ENCODE measurements at regions not wholly inside any gene's neighbourhood (a gene's known extent, or its start where the extent isn't known, plus 50 kb on each side); places are given as distances from the start of the nearest gene placed in this dataset.

DNA sequence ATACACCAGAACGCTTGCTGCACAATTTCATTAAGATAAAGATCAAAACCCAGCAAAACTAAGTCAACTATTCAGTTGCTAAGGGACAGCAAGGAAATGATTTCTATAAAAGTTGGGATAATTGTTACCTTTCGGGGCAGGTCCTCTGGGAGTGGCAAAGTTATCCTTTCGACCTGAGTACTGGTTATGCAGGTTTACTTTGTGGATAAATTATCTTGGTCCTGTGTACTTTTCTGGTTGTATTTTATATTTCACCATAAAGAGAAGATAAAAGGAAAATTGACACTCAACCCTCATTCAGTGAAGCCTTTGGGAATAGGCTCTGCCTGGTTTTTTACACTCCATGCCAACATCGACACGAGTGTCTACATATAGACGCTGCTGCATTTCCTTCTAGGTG, 146.5 kb downstream of the SYK start:
- no peak for DNase-seq (ENCODE audit: low read depth in 2 of 2)

DNA sequence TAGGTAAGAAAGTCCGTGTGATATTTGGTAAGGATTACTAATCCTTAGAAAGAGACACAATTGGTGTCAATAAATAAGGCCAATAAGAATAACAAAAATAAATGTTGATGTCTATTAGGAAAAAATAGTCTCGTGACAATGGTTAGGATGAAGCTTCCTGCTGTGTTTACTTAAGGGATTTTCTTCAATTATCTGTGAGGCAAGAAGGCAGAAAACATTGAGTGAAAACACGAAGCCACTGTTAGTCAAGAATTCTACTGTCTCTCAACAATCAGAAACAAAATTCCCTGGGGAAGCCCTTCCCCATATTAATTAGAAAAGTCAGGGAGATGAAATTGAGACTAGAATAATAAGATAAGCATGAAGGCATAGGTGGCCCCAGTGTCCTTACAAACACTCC, 149.0 kb downstream of the SYK start:
- no peak for DNase-seq (ENCODE audit: low read depth in 2 of 2)

DNA sequence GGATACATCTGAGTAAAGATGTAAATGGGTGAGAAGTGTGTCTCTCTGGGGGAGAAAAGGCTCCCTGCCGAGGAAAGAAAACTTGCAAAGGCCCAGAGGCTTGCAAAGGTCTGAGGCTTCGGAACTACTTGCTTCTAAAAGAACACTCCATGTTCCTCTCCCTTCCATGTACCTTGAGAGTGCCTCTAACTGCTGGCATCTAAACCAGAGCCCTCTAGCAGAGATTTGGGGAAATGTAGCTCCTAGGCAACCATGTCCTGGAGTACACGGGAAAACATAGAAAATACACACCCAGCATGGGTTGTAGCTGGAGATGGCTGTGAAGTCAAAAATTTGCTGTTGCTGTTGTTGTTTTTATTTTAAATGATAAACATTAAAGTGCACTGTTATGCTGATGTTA, 151.6 kb downstream of the SYK start:
- no peak for DNase-seq (ENCODE audit: low read depth in 2 of 2)

DNA sequence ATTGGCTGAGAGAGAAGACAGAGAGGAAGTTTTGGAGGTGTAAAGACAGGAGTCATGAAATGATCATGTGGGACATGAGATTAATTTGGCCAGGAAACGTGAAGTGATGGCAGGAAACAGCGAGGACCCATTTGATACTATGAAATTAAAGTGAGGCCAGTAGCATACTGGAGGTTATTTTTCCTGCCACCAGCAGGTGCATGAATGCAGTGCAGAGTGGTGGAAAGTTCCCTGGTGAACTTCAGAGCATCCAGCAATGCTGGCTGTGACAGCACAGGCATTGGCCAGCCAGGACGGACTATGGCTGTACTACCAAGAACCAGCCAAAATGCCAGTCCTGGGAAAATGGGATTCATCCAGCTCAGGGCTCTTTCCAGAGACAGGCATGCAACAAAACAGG, 152.2 kb downstream of the SYK start:
- DNase-seq (ENCODE audit: low read depth in 2 of 2): peak in 1 of 2 donors; percentile 9

DNA sequence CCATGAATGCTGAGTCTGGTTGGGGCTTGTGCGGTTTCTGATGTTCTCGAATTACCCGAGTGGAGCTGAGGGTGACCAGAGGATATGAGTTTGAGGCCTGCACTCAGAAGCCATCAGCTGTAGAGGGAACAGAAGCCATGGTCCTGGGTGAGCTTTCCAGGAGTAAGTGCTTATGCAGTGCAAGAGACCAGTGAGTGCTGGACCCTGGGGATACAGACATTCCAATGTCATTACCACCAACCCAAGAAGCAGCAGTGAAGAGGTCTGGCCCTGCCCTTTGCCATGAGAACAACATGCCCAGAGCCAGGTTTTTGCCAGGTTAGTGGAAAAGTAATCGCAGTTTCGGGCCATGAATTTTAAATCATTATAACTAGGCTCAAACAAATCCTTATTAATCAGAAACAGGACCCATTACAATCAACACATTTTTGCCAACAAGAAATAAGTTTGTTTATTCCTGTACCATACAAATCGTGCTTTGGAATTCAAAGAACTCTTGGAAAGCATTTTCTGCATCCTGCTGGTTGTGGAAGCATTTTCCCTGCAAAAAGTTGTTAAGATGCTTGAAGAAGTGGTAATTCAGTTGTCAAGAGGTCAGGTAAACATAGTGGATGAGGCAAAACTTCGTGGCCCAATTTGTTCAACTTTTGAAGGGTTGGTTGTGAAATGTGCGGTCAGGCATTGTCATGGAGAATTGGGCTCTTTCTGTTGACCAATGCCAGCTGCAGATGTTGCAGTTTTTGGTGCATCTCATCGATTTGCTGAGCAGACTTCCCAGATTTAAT, 154.6 kb downstream of the SYK start:
- DNase-seq (ENCODE audit: low read depth in 2 of 2): no peak

DNA sequence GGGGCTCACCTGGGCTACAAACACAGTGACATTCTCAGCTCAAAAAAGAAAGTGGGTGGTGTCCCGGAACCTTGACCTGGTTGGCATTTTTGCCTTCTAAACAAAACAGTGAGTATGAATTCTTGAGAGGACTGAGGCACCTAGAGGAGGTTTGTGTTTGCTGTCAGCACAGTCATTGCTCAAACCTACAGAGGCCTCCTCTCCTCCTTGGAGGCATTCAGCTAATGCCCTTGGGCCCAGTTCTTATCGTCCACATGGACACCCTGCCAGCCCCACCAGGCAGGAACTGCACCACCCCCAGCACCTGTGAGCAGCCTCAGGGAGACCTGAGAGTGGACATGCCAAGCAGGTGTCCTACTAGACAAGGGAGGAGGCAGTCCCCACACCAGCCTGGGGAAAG, 156.7 kb downstream of the SYK start:
- no peak for DNase-seq (ENCODE audit: low read depth in 2 of 2)

DNA sequence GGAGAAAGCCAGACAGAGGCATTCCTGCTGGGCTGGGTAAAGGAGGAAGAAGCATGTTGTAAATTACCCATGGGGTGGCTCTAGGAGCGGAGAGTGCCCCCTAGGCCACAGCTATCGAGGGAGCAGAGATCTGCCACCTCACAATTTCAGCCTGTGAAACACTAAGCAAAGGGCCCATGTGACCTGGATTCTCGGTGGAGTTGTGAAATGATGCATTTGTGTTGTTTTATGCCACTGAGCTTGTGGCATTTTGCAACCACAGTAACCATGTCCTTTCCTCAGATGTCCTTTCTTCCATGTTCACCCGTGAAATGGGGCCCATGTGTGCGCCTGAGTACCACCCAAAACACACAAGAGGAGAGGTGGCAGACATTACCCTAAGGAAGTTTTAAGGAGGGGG, 159.3 kb downstream of the SYK start:
- DNase-seq (ENCODE audit: low read depth in 2 of 2): no peak

DNA sequence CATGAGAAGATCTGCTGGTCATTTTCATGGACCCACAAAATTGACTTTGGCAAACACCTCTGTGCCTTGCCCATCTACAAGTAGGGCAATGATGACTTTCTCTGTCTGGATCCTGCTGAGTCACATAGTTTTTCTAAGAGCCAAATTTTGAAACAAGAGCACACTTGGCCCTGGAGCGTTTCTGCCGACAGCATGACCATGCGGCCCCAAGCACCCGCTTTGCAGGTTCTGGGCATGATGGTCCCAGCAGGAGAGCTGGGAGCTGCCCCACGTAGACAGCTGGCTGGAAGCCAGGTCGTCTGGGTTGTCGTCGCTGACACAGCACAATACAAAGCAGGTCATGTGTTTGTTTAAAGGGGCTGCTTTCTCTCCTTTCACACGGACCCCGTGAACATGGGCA, 159.8 kb downstream of the SYK start:
- no peak for DNase-seq (ENCODE audit: low read depth in 2 of 2)

DNA sequence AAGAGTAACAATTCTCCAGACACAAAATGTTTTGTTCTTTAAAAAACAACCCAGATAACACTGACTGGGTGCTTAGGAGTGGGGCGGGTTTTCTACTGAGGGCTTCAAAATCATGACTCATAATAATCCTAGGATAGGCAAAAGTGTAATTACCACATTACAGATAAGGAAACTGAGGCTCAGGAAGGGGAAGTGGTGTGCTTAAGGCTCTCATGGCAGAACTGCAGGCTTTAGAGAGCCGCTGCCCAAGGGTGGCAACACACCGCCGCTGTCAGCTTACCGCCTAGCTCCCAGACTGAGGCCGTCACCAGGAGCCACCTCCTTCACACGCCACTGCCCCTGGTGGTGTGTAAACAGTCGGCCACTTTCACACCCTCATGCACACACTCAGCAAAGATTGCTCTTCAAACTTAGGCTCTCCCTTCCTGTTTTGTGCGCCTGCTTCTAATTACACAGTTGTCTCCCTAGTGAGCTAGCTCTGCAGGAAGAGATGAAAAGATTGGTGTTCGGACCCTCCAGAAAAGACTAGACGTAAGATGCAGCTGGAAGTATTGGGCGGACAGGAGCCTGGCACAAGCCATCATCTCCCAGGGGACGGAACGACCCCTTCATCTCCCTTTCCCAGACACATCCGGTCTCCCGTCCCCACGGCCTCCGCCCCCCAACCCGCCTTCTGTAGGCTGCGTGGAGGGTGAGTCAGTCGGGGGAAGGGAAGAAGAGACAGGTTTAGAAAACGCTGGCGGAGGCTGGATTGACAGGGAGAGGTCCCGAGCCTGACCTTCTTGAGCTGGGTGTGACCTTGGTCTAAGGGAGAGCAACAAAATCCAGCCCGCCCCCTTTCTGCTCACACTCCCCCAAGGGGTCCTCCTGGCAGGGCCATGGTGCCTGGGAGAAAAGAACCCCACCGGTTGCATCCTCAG, 162.7 kb downstream of the SYK start:
- peak in 1 of 2 donors; percentile 6 for DNase-seq (ENCODE audit: low read depth in 2 of 2)

DNA sequence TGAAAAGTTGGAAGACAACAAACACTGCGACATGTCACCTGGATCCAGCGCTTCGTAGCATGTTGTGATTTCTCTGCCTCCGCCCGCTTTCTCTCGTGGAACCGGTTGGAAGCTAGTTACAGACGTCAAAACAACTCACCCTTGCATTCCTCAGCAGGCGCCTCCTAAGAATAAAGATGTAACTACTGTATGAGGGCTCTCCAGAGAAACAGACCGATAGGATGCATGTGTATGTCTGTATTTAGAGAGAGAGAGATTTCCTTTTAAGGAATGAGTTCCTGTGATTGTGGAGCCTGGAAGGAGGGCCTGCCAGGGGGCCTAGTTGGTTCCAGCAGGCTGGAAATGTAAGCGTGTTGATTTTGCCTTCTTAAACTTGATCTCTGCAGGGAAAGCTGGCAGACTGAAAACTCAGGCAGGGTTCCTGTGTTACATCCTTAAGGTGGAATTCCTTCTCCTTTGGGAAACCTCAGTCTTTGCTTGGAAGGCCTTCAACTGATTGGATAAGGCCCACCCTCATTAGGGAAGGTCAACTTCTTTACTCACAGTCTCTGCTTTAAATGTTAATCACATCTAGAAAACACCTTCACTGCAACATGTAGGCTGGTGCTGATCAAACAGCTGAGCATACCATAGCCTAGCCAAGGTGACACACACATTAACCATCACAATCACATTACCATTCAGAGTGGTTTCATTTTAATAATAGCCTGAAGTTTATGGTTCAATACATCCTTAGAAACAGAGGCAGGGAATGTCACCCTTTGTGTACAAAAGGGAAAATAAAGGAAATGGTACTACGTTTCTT, 163.8 kb downstream of the SYK start:
- DNase-seq (ENCODE audit: low read depth in 2 of 2): no peak

DNA sequence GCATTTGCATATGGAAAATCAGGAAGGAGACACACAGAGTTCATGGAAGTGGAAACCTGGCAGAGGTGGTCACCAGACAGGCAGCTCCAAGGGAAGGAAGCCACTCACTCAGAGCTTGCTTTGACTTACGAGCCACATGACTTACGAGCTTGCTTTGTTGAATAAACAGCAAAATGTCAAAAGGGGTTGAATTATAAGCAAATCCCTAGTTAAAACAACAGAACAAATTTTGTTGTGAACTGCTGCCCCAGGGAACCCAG, 164.3 kb downstream of the SYK start:
- peak; percentile 50 to 72 for DNase-seq (ENCODE audit: low read depth in 2 of 2)

DNA sequence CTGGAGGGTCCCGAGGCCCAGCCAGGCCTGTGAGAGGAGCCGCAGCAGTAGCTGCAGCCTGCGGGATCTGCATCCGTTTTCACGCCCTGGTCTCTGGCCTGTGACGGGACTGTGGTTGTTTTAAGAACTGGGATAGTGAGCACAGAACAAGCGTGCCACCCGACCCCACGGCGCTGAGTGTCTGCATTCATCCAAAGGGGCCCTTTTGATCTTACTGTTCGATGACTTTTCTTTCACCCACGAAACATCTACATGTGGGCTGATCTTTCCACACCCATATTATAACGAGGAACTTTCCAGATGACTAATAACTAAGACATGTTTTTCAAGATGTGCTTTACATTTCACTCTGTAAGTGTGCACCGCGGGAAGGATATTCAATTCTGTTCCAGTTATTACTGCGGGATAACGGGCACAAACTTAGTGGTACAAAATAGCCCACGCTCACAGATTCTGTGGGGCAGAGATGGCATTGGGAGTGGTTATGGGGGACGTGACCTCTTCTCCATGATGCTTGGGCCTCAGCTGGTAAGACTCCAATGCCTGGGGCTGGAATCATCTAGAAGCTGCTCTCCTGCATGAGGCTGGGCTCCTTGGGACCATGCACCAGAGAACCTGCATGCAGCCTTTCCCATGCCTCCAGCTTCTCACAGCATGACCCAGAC, 165.0 kb downstream of the SYK start:
- DNase-seq (ENCODE audit: low read depth in 2 of 2): no peak

DNA sequence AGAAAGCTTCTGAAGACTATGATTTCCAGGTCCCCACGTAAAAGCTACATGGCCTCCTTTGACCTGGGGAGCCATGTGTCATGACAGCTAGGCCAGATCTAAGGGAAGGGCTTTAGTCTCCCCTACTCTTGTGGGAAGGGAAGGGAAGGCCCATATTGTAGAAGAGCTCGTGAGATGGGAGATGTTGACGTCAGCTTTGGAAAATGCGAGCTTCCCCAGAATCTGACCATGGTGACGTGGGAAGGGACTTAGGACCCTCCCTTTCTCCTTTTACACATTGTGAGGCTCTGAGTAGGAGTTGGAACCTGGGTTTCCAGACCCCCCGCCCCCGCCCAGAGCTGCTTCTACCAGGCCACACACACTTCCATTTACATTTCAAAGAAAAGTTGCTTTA, 165.5 kb downstream of the SYK start:
- DNase-seq (ENCODE audit: low read depth in 2 of 2): no peak

DNA sequence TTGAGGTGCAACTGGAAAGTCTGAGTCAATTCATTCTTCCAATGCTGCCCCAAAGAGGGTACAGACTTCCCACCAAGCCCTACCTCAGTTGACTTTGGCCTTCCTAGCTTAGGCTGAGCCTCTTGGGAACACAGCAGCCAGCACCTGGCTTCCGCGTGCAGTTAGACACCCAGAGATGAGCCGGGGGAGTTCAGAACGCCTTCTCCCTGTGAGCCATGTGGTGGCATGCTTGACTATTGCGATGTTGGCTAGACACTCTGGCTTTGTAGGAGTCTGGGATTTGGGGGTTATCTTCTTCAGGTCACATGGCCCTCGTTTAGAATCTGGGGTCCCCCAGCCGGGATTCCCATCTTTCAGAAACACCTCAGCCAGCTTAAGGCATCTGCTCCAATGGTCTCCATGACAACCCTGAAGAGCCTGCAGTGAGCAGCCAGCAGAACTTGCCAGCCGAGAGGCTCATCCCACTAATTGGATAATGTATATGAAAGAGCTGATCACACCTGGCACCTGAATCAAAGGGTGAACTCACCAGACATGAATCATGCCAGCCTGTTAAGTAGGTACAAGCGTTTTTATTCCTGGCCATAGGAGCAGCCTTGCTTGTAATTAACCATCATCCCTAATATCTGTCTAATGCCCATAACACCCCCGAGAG, 167.5 kb downstream of the SYK start:
- DNase-seq (ENCODE audit: low read depth in 2 of 2): no peak

DNA sequence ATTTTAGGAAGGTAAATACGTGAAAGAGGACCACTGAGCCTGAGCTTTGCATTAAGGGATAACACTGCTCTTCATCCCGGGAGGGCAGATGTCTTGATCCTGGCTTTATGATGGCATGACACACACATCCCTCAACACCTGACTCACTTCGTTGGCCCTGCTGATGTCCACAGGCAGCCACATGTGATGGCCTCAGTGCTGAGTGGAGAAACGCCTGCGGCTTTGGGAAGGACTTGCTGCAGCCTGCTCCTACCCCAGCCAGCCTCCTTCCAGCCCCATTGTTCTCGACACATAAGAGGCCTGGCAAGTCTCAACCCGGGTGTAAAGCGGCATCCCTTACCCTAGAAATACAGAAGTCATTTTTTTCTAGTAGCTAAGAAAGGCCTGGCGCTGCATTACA, 169.0 kb downstream of the SYK start:
- no peak for DNase-seq (ENCODE audit: low read depth in 2 of 2)

DNA sequence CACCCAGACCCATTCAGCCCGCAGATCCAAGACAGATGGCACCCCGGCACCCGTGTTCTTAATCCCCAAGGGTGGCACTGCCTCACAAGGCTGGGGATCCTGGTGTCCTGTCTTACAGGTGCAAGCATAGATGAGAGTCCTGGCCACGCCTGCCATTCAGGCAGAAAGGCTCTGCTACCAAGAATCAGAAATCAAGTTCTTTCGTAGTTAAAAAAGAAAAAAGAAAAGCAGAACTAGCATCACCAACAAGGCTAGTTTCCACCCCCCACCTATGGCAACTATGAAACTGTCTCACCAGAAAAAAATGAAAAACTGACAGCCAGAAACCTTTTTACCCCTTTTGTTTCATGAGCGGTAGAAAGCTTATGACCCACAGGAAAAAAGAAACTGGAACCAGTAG, 170.4 kb downstream of the SYK start:
- no peak for DNase-seq (ENCODE audit: low read depth in 2 of 2)

DNA sequence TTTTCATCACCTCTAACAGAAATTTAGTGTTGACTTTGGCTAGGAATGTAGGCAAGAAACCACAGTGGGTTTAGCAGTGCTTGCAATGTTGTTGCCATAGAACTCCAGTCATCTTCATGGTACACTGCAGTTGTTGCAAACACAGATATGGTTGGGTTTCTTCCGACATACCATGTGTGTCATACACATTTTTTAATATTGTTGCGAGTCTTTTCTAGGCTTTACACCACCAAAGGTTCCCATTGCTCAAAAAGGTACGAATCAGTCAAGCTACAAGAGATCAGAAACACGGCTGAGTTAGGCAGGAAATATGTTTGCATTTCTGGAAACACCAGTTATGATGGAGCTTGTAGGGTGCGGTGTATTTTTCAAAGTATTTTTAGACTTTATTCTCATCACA, 172.4 kb downstream of the SYK start:
- no peak for DNase-seq (ENCODE audit: low read depth in 2 of 2)

DNA sequence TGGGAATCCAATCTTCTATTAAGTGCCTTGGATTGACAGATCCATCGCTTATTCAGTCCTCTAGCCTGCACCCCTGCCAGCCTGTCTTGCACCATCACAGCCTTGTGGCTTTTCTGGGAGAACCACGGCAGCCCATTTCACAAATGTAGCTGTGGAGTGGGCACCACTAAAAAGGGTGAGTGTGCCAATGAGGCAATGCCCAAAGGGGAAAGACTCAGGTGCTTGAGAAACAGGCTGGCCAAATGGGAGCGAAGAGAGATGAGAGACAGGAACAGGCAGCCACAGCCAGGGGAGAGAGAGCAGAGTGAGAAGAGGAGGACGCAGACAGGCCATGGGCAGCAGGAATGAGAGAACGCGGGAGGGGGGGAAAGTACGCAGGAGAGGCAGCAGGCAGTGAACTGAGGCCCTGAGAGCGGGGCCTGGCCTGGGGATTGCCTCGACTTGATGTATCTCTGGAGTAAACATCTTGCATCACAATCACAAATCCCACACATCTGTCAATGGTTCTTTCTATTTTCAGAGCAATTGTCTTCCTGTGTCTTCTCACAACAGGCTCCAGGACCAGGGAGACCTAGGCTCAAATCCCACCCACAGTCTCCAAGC, 173.1 kb downstream of the SYK start:
- no peak for DNase-seq (ENCODE audit: low read depth in 2 of 2)

DNA sequence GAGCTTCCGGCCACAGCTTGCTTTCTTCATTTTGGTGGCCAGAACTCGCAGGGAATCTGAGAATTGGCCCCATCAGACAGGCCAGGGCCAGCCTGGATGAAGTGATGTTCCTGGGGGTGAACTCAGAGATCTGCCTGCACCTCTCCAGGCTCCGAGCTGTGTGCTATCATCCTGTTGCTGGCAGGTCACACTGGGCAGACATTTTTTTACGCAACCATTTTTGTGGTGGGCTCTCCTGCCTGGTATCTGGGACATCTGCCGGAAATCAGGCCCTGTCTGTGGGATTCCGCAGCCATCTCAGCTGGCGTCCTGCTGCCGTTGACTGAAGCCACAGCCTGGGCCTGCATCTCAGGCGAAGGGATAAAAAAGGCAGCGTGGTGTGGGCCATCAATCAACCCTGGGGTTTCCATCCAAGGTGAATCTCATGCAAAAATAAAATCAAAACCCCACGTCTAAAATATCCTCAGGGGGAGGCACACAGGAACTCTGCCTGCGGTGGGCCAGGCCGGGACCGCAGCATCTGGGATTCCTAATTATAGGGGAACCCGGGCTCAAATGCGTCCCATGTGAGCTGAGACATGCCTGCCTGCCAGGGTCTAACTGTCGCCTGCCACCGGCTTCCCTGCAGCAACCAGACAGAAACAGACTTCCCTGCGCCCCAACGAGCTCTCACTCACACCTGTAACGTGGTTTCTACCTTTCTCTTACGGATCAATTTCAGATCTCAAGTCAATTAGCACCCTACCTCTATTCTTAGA, 174.3 kb downstream of the SYK start:
- DNase-seq (ENCODE audit: low read depth in 2 of 2): no peak

DNA sequence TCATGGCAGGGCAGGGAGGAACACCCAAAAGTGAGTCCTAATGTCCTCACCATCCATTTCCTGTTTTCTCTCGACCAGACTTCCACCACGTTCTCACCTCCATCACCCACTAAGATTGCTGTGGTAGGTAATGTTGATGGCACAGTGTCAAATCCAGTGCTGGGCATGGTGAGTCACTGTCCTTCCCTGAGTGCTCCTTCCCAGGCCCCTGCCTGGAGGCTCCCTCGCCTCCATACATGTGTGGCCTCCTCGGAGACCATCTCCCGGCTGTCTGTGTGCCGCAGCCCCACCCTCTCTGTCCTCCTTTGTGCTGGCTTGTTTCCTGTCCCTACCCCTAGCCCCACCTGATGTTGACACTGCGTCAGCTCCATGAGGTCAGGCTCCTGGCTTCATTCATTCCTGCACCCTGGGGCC, 177.5 kb downstream of the SYK start:
- DNase-seq (ENCODE audit: low read depth in 2 of 2): no peak
